GM13977 (cell line): ENCODE measurements at regions not wholly inside any gene's neighbourhood (a gene's known extent, or its start where the extent isn't known, plus 50 kb on each side); places are given as distances from the start of the nearest gene placed in this dataset.
A peak's percentile ranks its signal among the peaks of the same experiment; 100 is the strongest.

Experiments used
- DNase-seq: peaks from one replicate; pipeline ENCODE4 v3.0.0; 2012; ENCODE audit warnings: low spot score
- in situ Hi-C: fragments of 300-500 bp; cut with MboI; formaldehyde crosslinking; loops from one replicate; pipeline ENCODE4 v1.12.0; 2022; ENCODE audit warnings: low sequenced_read_pairs, low pct_unique_long_range_greater_than_20kb, mixed read lengths, inconsistent platforms; ENCODE audit not compliant: unreplicated experiment
- TF ChIP-seq, protein P1 (sequence below): IDR thresholded peaks from 2 replicates; pipeline ENCODE4 v1.5.1; 2012; ENCODE audit warnings: mild to moderate bottlenecking, control low read depth; ENCODE audit not compliant: insufficient read depth; ENCODE audit errors: extremely low read depth, missing control alignments

DNA sequence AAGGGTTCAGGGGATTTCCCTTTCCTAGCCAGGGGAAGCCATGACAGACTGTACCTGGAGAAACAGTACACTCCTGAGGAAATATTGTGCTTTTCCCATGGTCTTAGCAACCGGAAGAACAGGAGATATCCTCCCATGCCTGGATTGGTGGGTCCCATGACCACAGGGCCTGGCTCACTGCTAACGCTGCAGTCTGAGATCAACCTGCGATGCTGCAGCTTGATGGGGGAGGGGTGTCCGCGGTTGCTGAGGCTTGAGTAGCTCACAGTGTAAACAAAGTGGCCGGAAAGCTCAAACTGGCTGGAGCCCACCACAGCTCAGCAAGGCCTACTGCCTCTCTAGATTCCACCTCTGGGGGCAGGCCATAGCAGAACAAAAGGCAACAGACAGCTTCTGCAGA, 819.5 kb downstream of the TECRL start:
- TF ChIP-seq, protein P1, sequence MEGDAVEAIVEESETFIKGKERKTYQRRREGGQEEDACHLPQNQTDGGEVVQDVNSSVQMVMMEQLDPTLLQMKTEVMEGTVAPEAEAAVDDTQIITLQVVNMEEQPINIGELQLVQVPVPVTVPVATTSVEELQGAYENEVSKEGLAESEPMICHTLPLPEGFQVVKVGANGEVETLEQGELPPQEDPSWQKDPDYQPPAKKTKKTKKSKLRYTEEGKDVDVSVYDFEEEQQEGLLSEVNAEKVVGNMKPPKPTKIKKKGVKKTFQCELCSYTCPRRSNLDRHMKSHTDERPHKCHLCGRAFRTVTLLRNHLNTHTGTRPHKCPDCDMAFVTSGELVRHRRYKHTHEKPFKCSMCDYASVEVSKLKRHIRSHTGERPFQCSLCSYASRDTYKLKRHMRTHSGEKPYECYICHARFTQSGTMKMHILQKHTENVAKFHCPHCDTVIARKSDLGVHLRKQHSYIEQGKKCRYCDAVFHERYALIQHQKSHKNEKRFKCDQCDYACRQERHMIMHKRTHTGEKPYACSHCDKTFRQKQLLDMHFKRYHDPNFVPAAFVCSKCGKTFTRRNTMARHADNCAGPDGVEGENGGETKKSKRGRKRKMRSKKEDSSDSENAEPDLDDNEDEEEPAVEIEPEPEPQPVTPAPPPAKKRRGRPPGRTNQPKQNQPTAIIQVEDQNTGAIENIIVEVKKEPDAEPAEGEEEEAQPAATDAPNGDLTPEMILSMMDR: no peak
- in situ Hi-C loops: no loop called here

DNA sequence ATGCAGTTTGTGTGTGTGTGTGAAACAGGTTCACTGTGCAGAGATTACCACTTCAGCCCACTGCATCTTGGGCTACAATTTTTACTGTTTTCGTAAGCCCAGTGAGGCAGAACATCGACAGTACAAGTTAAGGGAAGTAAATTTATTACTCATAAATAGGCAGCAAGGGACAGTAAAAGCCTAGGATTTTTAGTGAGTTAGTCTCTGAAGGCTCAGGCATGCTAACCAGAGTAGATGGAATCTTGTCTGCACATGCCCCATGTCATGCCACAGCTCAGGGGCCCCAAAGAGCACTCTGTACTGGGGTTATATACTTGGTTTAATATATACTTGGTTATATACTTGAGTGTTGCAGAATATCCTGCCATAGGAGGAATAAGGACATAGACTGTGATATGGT, 825.7 kb downstream of the TECRL start:
- no peak for DNase-seq
- TF ChIP-seq, protein P1: no peak
- in situ Hi-C loops: no loop called here

More for the DNA sequence above, 819.5 kb downstream of the TECRL start:
- DNase-seq: no peak

GRCh38 chr4:63583007-63583406, 826.2 kb downstream of the TECRL start:
- in situ Hi-C loops: no loop called here
- TF ChIP-seq, protein P1: no peak
- DNase-seq: no peak

DNA sequence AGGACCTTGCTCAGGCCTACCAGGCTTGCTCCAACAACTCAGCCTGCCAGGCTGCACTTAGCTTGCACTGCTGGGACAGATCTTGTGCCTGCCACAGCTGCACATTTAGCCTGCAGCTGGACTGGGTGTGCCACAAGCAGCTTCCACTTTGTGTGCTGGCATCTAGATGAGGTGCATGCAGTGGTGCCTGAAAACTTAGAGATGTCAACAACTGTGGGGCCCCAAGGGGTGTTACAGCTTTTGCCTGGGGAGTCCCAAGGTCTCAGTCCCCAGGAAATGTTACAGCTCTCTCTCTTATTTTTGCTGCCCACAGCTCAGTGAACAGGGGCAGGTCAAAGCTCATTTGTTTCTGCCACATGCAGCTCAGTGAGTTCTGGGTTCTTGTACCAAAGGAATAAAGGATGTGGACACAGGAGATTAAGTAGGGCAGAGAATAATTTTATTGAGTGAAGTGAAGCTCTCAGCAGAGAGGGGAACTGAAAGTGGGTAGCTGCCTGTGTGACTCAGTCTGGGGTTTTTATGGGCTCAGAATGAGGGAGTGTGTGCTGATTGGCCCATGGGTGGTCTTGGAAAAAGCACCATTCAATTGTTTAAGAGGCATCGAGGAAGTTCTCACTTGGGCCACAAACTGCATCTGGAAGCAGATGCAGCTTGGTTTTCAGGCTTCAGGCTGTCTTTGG, 828.3 kb downstream of the TECRL start:
- TF ChIP-seq, protein P1: no peak
- in situ Hi-C loops: no loop called here

DNA sequence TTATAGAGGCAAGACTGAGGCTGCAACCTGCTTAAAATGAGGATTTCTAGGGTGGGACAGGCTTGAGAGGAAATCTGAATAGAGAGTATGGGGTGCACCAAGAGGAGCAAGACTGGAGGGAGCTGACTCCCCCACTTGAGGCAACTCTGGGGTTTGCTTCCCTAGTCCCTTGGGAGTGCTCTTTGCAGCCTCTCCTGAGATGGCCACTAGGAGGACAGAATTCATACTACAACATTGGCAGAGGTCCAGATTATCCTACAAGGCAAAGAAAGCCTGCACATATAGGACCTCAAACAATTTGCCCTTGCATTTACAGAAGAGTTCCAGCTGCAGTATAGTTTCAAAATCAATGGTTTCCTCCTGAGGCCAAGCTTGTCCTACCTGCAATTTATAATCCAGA, 830.9 kb downstream of the TECRL start:
- TF ChIP-seq, protein P1: no peak
- in situ Hi-C loops: no loop called here
- no peak for DNase-seq

More for the DNA sequence above, 828.3 kb downstream of the TECRL start:
- DNase-seq: peak; percentile 14

DNA sequence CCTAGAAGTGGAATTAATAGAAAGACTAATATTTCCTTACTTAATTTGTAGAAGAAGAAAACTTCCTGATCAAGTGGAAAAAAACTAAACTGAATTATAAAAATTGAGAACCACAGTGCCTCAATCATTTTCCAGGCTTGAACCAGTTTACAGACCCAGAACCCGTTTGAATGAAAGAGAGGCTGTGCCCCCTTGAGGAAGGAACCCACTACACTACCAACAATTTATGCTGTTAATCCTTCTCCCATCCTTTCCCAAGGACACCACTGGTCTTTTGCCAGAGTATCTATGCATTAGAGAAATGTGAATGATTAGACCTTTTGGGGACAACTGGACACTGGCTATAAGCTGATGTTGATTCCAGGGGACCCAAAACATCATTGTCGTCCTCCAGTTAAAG, 842.6 kb downstream of the TECRL start:
- TF ChIP-seq, protein P1: no peak
- DNase-seq: no peak
- in situ Hi-C loops: no loop called here
